ENCODE measurements at regions not wholly inside any gene's neighbourhood (a gene's known extent, or its start where the extent isn't known, plus 50 kb on each side); places are given as distances from the start of the nearest gene placed in this dataset.

DNA sequence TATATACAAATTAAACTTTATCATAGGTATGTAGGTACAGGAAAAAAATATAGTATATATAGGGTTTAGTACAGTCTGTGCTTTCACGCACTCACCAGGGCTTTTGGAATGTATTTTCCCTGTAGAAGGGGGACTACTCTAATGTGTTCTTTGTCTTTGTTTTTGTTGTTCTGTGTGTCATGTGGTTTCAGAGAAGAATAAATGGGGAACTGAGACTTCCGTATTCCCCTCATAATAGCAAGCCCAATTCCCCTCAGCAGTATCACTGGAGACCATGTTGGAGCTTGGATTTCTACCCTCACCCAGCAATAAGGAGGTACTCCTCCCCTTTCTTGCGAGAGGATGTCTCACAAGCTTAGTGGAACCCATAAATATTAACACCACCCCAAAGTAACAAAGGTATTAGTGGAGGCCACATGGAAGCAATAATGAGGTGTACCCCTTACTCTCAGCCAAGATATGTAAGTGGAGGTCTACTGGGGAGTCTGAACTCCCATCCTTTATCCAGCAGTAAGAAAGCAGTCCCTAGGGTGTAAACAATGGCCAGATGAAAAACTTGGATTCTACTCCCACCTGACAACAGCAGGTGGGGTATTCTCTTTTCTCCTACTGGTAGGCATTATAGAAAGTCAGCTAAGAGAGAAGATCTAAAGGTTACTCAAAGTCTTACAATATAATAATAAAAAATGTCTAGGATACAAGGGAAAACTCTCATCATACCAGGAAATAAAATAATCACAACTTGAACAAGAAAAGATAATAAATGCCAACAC is 805.4 kb upstream of the GALNTL6 start:
- TF ChIP-seq ZNF138 (CRISPR knock-in tag; conservative IDR thresholded peaks at IDR 0.05): no peak
- TF ChIP-seq, protein P1, sequence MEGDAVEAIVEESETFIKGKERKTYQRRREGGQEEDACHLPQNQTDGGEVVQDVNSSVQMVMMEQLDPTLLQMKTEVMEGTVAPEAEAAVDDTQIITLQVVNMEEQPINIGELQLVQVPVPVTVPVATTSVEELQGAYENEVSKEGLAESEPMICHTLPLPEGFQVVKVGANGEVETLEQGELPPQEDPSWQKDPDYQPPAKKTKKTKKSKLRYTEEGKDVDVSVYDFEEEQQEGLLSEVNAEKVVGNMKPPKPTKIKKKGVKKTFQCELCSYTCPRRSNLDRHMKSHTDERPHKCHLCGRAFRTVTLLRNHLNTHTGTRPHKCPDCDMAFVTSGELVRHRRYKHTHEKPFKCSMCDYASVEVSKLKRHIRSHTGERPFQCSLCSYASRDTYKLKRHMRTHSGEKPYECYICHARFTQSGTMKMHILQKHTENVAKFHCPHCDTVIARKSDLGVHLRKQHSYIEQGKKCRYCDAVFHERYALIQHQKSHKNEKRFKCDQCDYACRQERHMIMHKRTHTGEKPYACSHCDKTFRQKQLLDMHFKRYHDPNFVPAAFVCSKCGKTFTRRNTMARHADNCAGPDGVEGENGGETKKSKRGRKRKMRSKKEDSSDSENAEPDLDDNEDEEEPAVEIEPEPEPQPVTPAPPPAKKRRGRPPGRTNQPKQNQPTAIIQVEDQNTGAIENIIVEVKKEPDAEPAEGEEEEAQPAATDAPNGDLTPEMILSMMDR (IDR thresholded peaks at IDR 0.05): no peak
- TF ChIP-seq, protein P2, sequence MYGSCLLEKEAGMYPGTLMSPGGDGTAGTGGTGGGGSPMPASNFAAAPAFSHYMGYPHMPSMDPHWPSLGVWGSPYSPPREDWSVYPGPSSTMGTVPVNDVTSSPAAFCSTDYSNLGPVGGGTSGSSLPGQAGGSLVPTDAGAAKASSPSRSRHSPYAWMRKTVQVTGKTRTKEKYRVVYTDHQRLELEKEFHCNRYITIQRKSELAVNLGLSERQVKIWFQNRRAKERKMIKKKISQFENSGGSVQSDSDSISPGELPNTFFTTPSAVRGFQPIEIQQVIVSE (CRISPR knock-in tag; IDR thresholded peaks at IDR 0.05; ENCODE audit: borderline replicate concordance): no peak
- TF ChIP-seq, protein P3, sequence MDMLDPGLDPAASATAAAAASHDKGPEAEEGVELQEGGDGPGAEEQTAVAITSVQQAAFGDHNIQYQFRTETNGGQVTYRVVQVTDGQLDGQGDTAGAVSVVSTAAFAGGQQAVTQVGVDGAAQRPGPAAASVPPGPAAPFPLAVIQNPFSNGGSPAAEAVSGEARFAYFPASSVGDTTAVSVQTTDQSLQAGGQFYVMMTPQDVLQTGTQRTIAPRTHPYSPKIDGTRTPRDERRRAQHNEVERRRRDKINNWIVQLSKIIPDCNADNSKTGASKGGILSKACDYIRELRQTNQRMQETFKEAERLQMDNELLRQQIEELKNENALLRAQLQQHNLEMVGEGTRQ (CRISPR knock-in tag; IDR thresholded peaks at IDR 0.05): no peak
